SIG-M5 treated with dmso at 0.1 percent for 504 hours (cell line): ENCODE measurements at regions not wholly inside any gene's neighbourhood (a gene's known extent, or its start where the extent isn't known, plus 50 kb on each side); places are given as distances from the start of the nearest gene placed in this dataset.
A peak's percentile ranks its signal among the peaks of the same experiment; 100 is the strongest.
"Not testable (repeated sequence)": the region's sequence is repeated elsewhere in the genome, so short reads cannot be mapped to it uniquely, and the experiment has no call there.

Experiments
- DNase-seq: peaks from one replicate; lab custom pipeline; 2025; ENCODE audit not compliant: unreplicated experiment; lab: John Stamatoyannopoulos, UW

DNA sequence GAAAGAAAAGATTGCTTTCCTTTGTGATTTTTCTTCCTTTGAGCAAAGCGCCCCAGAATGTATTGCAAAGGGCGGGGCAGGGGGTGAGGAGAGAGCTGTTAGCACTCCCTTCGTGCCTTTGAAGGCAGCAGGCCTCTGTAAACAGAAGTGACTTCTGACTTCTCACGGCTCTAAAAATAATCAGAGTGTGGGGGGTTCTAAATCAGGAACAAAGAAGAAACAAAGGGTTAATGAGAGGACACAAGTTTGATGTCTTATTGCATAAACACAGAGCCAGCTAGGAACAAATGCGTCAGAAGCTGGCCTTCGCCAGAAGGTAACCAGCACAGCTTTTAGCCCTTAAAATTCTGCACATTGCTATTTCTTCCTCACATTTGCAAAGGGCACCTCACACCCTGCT is 626.2 kb downstream of the MID1IP1 start:
- peak; percentile 77 for DNase-seq

DNA sequence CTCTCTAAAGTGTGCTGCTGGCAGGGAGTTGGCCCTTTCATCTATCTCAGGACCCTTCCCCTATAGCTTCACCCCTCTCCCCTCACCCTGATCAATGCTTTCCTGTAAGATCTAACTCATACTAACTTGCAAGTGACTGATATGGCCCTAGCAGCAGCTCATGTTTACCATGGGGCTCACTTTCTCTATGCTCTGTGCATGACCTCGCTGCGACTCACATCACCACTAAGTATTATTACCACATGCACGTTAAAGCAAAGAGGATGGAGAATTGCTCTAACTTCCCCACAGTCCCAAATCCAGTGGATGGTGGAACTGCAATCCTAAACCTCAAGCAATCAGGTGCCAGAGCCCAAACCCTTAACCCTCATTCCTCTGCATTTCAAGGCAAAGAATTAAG is 626.6 kb downstream of the MID1IP1 start:
- peak; percentile 39 for DNase-seq

DNA sequence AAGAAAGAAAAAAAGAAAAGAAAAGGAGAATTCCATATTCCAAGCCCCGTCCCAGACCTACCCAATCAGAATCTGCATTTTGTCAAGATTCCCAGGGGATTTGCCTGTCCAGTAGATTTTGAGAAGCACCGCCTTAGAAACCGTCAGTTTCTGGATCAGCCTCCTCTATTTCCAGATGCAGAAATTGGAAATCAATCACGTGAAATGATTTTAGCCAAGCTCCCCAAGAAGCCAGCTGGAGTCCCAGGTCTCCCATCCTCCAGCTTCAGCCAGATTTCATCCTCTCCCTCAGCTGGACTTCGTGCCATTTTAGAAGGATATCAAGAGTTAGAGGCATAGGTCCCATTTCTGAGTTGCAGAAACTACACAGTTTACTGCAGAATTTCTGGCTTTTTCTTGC is 629.3 kb downstream of the MID1IP1 start:
- DNase-seq, result no peak

DNA sequence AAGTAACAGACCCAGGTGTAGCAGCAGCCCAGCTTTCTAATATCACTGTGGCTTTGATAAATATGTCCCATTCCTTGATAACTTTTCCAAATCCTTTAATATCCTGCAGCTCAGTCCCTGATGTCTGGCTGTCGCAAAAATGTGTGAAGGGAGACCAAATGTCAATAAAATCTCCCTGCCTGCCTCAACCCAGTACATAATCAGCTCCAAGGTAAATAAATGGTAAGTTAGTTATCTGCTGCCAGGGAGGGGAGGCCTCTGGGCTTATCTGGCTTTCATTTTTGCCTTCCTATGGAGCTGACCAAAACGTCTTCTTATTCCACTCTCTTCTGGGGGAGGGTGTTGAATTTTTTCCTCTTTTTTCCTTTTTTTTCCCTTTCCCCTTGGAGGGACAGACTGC is 630.6 kb downstream of the MID1IP1 start:
- no peak for DNase-seq

DNA sequence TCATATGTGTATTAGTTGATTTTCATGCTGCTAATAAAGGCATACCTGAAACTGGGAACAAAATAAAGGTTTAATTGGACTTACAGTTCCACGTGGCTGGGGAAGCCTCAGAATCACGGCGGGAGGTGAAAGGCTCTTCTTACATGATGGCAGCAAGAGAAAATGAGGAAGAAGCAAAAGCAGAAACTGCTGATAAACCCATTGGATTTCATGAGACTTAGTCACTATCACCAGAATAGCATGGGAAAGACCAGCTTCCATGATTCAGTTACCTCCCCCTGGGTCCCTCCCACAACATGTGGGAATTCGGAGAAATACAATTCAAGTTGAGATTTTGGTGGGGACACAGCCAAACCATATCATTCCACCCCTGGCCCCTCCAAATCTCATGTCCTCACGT is 633.4 kb downstream of the MID1IP1 start:
- DNase-seq, result peak; percentile 19

DNA sequence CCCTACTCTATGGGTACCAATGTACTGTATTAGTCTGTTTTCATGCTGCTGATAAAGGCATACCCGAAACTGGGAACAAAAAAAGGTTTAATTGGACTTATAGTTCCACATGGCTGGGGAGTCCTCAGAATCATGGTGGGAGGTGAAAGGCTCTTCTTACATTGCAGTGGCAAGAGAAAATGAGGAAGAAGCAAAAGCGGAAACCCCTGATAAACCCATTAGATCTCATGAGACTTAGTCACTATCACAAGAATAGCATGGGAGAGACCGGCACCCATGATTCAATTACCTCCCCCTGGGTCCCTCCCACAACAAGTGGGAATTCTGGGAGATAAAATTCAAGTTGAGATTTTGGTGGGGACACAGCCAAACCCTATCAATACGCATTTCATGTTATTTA is 635.3 kb downstream of the MID1IP1 start:
- DNase-seq, result not testable (repeated sequence)

DNA sequence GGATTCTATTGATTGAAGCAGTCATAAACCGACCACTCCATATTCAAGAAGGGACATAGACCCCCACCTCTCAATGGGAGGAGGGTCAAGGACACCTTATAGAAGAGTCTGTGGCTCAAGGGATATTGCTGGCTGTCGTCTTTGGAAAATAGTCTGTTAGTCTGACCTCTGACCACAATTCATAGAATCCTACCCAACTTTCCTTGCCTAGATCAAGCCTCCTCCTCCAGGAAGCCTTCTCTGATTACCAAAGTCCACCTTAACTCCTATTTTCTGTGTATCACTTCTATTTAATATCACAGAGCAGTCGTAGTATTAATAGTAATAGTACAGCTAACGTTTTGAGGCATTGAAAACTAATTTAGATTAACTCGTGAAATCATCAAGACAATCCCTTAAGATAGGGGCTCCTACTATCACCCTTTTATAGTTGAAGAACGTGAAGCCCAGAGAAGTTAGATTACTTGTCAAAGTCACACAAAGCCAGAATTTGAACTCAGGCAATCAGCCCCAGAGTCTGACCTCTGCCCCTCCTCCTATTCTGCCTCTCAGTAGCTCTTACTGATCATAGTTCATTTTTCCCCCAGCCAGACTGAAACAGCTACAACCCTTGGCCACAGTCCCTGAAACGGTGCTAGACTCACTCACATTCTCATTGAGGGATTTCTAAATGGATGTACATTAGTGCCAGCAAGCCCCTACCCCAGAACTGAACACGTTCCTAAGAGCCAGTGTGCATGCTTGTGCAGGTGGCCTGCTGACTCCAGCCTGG is 636.6 kb downstream of the MID1IP1 start:
- DNase-seq, result no peak

DNA sequence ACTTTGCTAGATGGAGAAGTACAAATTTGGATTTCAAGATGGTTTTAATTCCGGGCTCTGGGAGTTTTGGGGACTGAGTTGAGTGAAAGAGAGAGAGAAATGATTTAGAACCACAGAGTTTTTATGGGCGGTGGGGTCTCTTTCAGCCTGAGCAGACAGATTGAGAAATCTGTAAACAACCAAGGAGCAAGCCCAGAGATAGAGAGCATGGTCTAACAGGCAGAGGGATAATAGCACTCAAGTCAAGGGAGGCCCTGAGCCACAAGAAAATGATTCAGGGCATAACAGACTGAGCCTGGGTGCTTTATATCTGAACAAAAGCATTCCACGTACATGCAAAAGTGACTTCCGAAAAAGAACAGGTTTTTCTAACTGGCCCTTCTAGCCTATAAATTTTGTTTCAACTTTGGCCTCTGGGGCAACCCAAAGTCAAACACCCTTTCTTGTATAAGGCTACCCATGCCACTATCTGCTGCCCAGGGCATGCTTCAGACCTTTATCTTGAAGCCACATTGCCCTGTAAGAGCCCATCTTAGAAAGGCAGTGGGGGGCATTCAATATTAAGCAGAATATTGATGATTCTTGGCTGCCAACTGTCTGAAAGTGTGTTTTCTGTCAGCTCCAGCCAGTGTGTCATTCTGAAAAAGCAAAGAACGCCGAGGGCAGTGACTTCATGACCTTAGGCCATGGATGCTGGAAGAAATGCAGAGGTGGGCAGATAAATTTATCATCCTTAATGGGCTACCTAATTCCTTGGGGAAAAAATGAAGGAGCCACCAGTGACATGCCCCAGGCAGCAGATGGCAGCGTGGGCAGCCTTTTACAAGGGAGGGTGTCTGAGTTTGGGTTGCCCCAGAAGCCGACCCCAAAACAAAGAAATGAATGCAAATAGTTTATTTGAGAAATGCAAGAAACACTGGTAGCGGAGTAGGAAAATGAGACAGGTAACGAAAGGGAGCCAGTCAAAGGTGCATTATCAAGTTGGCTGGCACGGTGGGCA is 637.6 kb downstream of the MID1IP1 start:
- DNase-seq, result no peak

DNA sequence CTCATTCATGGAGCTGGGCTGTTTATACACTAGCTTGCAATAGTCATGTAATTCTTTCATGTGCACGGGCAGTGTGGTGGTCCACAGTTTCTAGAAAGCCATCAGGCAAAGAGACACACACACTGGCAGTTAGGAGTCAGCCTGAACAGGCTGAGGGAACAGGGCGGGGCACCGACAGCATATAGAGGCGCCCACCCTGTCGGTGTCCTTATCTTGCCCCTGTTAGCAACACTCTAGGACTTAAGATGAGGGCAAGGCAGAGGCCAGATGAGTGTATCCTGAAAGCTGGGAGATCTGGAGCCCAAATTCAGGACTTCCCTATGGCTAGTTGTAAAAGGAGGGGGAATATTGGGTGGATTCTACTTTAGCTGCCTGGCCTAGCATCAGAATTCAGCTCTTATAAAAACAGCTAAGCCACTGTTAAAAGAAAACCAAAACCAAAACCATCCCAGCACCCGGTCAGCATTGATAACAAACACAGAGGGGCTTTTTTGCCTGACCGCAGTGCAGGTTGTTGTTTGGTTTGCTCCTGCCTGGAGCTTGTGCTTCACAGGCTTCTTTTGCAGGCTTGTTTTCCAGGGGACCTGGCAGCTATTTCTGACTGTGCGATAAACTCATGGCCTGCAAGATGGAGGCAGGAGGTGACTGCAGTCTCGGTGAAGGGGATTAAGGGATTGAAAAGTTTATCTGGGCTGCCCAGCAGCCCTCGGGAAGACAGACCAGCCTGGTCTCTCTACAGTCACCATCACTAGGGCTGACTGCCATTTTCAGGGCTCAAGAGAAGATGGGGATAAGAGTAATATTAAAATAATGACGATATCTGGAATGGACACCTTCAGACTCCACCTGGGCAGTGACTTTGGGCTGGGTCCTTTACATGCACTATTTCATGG is 638.9 kb downstream of the MID1IP1 start:
- DNase-seq, result no peak

DNA sequence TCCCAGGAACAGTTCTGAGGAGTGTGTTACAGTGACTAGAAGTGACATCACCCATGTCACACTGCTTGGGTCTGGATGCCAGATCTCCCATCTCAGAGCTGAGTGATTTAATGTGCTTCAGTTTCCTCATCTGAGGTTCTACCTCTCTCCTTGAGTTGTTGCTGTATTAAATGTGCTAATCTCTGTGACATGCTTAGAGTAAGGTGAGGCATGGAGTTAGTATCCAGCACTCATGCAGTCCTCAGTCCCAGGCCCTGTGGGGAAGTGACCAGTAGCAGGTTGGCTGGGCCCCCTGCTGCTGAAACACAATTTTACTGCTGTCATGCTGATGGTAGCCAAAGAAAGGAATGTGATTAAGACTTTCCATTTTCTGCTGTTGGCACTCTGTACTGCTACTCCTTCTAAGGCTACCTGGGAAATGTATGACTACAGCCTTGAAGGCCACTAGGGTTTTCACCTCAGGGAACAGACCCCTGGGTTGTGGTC is 639.6 kb downstream of the MID1IP1 start:
- no peak for DNase-seq

DNA sequence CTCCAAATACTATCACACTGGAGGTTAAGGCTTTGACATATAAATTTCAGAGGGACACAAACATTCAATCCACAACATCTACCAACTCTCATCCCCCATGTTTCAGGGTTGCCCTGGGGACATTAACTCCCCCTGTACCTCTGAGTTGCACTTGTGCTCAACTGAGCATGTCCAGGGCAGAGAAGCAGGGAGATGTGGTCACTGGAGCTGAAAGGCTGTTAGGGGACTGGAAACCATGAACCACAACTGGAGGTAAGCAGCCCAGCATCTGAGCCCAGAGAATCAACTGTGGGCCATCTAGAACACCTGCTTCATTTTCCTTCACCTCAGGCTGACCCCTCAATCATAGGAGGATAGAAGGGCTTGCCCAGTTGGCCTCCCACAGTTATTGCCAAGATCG is 641.1 kb downstream of the MID1IP1 start:
- DNase-seq, result no peak

DNA sequence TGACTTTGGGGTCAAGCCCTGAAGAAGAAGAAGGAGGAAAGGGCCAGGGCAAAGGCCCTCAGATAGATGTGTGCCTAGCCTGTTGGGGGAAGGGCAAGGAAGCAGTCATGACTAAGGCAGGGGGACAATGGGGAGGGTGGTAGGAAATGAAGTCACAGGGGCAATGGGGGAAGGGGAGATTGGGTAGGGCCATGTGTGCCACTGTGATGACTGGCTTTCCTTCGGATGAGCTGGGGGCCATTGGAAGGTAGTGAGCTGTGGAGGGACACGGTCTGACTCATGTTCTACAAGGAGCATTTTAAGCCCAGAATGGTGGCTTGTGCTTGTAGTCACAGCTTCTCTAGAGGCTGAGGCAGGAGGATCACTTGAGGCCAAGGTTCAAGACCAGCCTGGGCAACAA is 642.0 kb downstream of the MID1IP1 start:
- no peak for DNase-seq

DNA sequence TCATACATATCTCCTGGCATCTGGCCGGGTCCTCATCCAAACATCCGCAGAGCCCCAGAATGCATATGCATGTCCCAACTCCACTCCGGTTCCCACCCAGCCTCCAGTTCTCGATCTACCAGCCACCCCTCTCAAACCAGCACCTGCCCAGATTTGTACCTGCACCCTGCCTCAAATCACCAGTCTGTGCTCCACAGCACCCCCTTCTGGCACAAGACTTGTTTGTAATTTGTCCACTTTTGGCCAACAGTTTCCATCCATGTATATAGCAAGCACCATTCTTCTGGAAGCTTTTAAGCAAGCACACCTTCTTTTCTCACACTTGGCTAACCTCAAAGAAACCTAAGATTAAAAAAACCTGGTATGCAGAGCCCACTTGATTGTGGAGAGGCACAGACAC is 644.1 kb downstream of the MID1IP1 start:
- DNase-seq, result no peak

DNA sequence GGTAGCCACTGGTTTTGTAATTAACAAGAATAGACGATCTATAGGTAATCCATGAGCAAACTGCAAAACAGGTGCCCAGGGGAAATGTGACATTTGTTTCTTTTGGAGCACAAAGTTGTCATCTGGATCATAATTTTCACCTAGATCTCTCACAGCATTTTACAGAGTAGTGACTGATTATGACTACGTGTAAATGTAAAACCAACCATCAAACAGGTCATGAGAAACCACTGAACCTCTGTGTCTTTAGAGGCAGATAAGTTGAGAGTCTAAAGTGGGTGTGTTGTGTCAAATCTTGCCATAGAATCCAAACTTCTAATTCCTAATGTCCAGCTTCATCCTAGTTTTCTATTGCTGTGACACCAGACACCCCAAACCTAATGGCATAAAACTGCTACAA is 648.1 kb downstream of the MID1IP1 start:
- no peak for DNase-seq

DNA sequence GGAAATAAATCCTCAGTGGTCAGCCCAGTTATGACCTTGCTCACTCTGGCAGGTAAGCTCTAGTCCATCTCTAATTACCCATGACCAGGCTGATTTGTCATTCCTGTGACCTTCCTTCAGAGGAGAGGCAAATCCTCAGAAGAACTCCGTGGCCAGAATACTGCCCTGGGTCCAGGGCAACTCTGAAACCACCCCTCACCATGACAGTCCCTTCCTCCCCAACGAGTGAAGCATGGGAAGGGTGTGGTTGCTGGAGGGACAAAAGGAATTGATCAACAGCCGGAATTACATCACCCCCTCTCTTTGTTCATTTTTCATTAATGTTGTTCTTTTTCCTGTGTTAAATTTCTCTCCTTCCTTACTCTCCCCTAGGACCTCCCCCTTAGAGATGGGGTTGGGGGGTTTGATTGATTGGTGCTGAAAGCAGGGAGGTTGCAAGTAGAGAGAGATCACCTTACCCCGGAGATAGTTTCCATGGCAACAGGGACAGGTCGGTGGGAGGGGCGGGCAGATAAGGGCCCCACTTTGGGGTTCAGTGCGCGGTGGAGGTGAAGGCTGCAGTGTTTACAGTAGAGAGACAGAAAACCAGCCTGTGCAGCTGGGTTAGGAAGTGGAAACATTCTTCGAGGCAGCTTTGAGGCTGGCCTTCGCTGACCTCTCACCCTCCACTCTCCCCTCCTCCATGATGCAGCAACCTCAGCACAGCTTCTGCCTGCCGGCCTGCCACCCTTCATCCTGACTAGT is 647.4 kb downstream of the BCOR start:
- DNase-seq, result no peak

DNA sequence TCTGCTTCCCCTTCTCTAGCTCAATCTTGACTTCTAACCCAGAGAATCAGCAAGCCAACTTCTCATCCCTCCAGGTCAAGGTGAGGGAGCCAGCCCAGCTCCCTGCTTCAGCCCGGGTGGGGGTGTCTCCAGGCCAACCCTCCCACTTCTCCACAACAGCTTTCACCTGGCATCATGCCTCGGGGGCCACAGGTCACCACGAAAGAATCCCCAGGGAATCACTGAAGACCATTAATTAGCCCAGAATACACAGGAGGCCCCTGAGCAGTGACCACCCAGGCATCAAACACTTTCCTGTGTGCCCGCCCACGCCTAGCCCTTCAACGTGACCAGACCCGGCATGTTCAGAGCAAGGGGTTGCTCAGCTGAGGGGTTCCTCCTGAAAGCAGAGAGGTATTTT is 646.7 kb downstream of the BCOR start:
- no peak for DNase-seq

DNA sequence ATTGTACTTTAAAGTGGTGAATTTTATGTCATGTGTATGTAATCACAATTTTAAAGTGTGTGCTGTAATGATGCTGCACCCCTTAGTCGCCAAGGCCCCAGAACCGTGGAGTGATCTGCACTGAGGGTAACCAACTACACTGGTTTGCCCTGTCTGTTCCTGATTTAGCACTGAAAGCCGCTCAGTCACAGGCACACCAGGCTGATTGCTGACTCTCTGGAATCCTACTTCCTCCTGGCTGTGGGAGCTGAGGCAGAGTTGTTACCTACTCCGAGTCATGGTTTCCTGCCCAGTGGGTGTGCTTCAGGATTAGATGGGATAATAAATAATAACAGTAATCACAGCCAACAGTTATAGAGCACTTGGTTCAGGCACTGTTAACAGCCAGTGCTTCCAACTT is 645.4 kb downstream of the BCOR start:
- no peak for DNase-seq

DNA sequence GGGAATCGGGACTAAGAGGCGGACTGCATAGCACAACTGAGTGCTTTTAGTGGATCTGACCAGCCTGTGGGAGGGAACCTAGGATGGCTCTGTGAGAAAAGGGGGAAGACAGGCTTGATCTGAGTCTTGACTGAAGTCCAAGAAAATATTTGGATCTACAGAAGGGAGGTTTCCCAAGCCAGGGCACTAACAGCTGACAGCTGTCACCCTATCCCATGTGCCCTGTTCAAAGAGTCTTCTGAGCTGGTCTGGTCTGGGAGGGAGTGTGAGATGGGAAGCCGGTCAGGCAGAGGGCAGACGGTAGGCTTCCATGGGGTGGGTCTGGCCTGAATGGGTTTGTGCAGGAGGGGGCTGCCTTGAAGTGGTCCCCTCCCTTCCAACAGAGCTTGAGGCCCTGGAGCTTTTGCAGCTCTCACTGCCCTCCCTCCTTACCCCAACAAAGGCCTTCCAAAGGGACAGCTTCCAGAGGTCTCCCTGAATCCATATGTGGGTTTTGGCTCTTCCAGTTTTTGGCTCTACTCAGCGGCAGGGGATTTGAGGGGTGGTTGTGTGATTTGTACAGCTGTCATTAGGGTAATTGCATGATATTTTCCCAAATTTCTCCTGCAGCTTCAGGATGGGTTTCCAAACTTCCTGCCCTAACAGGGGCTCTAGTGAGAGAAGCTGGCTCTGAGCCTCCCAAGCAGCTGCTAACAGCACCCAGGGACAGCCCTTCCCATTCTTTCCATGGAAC is 643.7 kb downstream of the BCOR start:
- no peak for DNase-seq

DNA sequence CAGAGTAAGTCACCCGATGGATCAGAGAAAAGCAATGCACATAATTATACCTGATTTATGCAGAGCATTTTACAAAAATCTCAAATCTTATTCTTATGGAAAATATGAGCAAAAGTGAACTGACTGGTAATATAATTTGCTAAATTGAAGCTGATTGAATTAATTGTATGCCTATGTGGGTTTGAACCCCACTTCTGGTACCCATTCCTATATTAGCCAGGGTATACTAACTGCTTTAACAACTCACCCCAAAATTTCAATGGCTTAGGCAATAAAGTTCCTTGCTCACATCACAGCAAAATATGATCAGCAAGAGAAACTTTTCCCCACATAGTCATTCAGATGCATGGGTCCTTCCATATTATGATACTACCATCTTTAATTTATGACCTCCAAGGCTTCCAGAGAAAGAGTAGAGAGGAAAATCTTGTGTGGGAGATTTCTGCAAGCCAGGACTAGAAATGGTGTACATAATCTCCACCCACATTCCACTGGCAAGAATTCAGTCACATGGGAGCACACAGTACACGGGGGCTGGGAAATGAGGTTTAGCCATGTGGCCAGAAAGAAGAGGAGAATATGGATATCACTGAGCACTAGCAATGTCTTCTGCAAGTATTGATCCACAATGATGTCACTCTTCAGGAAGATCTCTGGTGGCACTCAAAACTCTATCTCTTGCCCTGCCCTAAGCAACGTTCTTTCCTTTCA is 640.7 kb downstream of the BCOR start:
- DNase-seq, result no peak
